ENCODE measurements at regions not wholly inside any gene's neighbourhood (a gene's known extent, or its start where the extent isn't known, plus 50 kb on each side); places are given as distances from the start of the nearest gene placed in this dataset.
"Not testable (repeated sequence)": the region's sequence is repeated elsewhere in the genome, so short reads cannot be mapped to it uniquely, and the experiment has no call there.

DNA sequence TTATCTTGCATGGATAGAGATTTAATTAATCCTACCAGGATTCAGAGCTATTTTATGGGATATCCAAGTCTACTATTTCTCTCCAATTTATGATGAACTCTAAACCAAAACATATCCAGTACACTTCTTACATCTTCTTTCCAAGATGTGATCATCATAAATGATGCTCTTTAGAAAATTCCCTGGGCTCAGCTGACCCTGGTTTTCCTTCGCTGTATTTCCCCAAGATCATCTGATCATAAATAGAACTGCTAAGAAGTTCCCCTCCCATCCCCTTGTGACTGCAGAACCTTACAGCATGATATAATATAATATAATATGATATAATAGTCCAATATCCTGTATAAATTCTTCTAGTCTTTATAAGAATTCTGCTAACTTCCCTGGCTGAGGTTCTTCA lies 114.6 kb upstream of the LYZL2 start:
- Mint-ChIP-seq H3K4me3 (no peak overlapping the region), H3K4me1 (peaks cover 5 to 26% (median 15%) of the 10 kb centered on the region in 4 donors), H3K36me3 (no peaks in the 10 kb centered on the region), H3K9me3 (no peaks in the 10 kb centered on the region), H3K27me3 (no peaks in the 10 kb centered on the region), H3K27ac (no peak overlapping the region)
- Histone ChIP-seq H3K4me3 (ENCODE audit: low read depth, low read length) (no peak overlapping the region), H3K27me3 (ENCODE audit: control insufficient read depth, insufficient read depth, low read length) (no peaks in the 10 kb centered on the region), H3K9me3 (ENCODE audit: control insufficient read depth in 2 of 2, low read length in 2 of 2) (no peaks in the 10 kb centered on the region), H3K36me3 (ENCODE audit: control insufficient read depth, insufficient read depth, low read length) (no peaks in the 10 kb centered on the region), H3K4me1 (ENCODE audit: control insufficient read depth, insufficient read depth, low read length, poor library complexity, severe bottlenecking) (peaks cover 14% of the 10 kb centered on the region), H3K27ac (ENCODE audit: insufficient read depth, low read length, poor library complexity, severe bottlenecking) (no peak overlapping the region)
- ATAC-seq (ENCODE audit: low read depth in 2 of 2) (no peak), DNase-seq (no peak)

DNA sequence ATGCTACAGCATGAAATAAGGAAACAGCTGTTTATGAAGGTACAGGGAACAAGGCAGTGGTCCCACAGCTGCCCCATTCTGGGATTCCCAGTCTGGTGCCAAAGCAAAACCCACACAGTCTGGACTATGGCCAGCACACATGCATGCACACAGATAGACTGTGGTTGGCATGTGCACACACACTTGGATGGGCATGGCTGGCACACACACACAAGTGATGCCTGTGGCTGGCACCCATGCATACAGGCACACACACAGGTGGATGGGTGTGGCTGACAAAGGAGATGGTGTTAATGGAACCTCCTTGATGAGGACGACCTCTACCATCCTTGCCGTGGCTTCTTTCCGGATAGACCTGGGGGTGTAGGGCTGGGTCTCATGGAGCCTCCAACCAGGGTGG lies 114.0 kb upstream of the LYZL2 start:
- H3K4me1 Mint-ChIP-seq = peaks cover 5 to 26% (median 15%) of the 10 kb centered on the region in 4 donors
- no peak overlapping the region for H3K27ac ChIP-seq (ENCODE audit: insufficient read depth, low read length, poor library complexity, severe bottlenecking)
- ATAC-seq (ENCODE audit: low read depth in 2 of 2) (no peak), DNase-seq (no peak)
- no peak overlapping the region for H3K4me3 Mint-ChIP-seq
- H3K27ac Mint-ChIP-seq = no peak overlapping the region
- peaks cover 14% of the 10 kb centered on the region for H3K4me1 ChIP-seq (ENCODE audit: control insufficient read depth, insufficient read depth, low read length, poor library complexity, severe bottlenecking)
- H3K36me3 Mint-ChIP-seq = no peaks in the 10 kb centered on the region
- no peaks in the 10 kb centered on the region for H3K27me3 ChIP-seq (ENCODE audit: control insufficient read depth, insufficient read depth, low read length)
- H3K4me3 ChIP-seq (ENCODE audit: low read depth, low read length) = no peak overlapping the region
- H3K9me3 ChIP-seq (ENCODE audit: control insufficient read depth in 2 of 2, low read length in 2 of 2) = no peaks in the 10 kb centered on the region
- H3K27me3 Mint-ChIP-seq = no peaks in the 10 kb centered on the region
- H3K36me3 ChIP-seq (ENCODE audit: control insufficient read depth, insufficient read depth, low read length) = no peaks in the 10 kb centered on the region
- H3K9me3 Mint-ChIP-seq = no peaks in the 10 kb centered on the region

DNA sequence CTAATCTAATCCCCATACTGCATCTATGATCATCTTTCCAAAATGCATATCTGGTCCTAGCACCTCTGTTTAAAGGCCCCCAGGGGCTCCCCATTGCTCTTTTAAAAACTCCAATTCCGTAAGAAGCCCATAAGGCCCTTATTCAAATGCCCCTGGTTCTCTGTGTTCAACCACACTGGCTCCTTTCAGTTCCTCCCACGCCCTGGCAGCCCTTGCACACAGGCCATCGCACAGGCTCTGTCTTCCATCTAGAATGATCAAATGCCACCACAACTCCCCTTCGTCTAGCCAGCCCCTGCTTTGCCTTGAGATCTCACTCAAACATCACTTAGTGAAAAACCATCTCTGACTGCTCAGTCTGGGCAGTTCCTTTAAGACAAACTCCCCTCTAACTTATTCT lies 112.9 kb upstream of the LYZL2 start:
- H3K27me3 ChIP-seq (ENCODE audit: control insufficient read depth, insufficient read depth, low read length) = no peaks in the 10 kb centered on the region
- H3K27me3 Mint-ChIP-seq = no peaks in the 10 kb centered on the region
- no peaks in the 10 kb centered on the region for H3K9me3 Mint-ChIP-seq
- peak in 1 of 3 donors; percentile 29 for DNase-seq
- no peaks in the 10 kb centered on the region for H3K9me3 ChIP-seq (ENCODE audit: control insufficient read depth in 2 of 2, low read length in 2 of 2)
- H3K4me1 ChIP-seq (ENCODE audit: control insufficient read depth, insufficient read depth, low read length, poor library complexity, severe bottlenecking) = peaks cover 11% of the 10 kb centered on the region
- peak; percentile 17 to 41 for ATAC-seq (ENCODE audit: low read depth in 2 of 2)
- no peak overlapping the region for H3K4me3 ChIP-seq (ENCODE audit: low read depth, low read length)
- no peaks in the 10 kb centered on the region for H3K36me3 Mint-ChIP-seq
- peak overlapping the region; percentile 0 to 86 (median 1) for H3K27ac Mint-ChIP-seq
- H3K27ac ChIP-seq (ENCODE audit: insufficient read depth, low read length, poor library complexity, severe bottlenecking) = no peak overlapping the region
- H3K36me3 ChIP-seq (ENCODE audit: control insufficient read depth, insufficient read depth, low read length) = no peaks in the 10 kb centered on the region
- no peak overlapping the region for H3K4me3 Mint-ChIP-seq
- H3K4me1 Mint-ChIP-seq = peaks cover 5 to 19% (median 9%) of the 10 kb centered on the region in 4 donors

DNA sequence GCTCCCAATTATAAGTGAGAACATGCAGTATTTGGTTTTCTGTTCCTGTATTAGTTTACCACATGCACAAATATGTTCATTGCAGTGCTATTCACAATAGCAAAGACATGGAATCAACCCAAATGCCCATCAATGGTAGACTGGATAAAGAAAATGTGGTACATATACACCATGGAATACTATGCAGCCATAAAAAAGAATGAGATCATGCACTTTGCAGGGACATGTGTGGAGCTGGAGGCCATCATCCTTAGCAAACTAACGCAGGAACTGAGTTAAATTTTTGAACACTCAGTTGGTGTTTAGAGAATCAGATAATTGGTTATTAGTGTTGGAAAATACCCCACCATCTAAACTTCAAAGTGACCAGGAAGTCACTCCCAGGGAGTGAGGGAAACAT lies 111.2 kb upstream of the LYZL2 start:
- H3K27ac Mint-ChIP-seq; H3K27me3 ChIP-seq (ENCODE audit: control insufficient read depth, insufficient read depth, low read length); H3K9me3 ChIP-seq (ENCODE audit: control insufficient read depth in 2 of 2, low read length in 2 of 2); DNase-seq; H3K4me3 ChIP-seq (ENCODE audit: low read depth, low read length); ATAC-seq (ENCODE audit: low read depth in 2 of 2); H3K4me1 ChIP-seq (ENCODE audit: control insufficient read depth, insufficient read depth, low read length, poor library complexity, severe bottlenecking); H3K27me3 Mint-ChIP-seq; H3K27ac ChIP-seq (ENCODE audit: insufficient read depth, low read length, poor library complexity, severe bottlenecking); H3K4me3 Mint-ChIP-seq; H3K9me3 Mint-ChIP-seq; H3K36me3 Mint-ChIP-seq; H3K36me3 ChIP-seq (ENCODE audit: control insufficient read depth, insufficient read depth, low read length): not testable (repeated sequence)
- peaks cover 5 to 14% (median 7%) of the 10 kb centered on the region in 4 donors for H3K4me1 Mint-ChIP-seq

DNA sequence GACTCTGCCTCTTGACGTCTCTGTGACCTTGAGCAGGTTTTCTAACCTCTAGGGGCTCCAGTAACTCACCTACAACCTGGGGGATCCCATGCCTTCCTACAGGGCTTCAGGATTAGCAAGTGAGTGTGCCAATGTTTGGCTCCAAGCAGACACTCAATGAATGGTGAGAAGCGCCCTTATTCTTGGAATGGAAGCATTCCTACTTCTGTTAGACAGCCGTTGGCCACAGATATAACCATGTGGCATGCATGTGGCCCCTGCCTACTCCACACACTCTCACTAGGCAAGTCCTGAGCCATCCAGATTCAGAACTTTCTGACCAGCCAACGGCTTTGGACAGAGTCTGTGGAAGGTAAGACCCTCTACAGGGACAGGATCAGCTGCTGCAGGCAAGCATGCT lies 108.9 kb upstream of the LYZL2 start:
- no peaks in the 10 kb centered on the region for H3K36me3 ChIP-seq (ENCODE audit: control insufficient read depth, insufficient read depth, low read length)
- no peak for DNase-seq
- Mint-ChIP-seq H3K4me1 (peaks cover 5 to 14% (median 7%) of the 10 kb centered on the region in 4 donors), H3K27ac (no peak overlapping the region), H3K27me3 (peaks cover 6% of the 10 kb centered on the region), H3K36me3 (no peaks in the 10 kb centered on the region), H3K4me3 (no peak overlapping the region), H3K9me3 (no peaks in the 10 kb centered on the region)
- no peak overlapping the region for H3K4me3 ChIP-seq (ENCODE audit: low read depth, low read length)
- peaks cover 4% of the 10 kb centered on the region for H3K4me1 ChIP-seq (ENCODE audit: control insufficient read depth, insufficient read depth, low read length, poor library complexity, severe bottlenecking)
- H3K27ac ChIP-seq (ENCODE audit: insufficient read depth, low read length, poor library complexity, severe bottlenecking) = no peak overlapping the region
- H3K9me3 ChIP-seq (ENCODE audit: control insufficient read depth in 2 of 2, low read length in 2 of 2) = no peaks in the 10 kb centered on the region
- no peaks in the 10 kb centered on the region for H3K27me3 ChIP-seq (ENCODE audit: control insufficient read depth, insufficient read depth, low read length)
- no peak for ATAC-seq (ENCODE audit: low read depth in 2 of 2)

DNA sequence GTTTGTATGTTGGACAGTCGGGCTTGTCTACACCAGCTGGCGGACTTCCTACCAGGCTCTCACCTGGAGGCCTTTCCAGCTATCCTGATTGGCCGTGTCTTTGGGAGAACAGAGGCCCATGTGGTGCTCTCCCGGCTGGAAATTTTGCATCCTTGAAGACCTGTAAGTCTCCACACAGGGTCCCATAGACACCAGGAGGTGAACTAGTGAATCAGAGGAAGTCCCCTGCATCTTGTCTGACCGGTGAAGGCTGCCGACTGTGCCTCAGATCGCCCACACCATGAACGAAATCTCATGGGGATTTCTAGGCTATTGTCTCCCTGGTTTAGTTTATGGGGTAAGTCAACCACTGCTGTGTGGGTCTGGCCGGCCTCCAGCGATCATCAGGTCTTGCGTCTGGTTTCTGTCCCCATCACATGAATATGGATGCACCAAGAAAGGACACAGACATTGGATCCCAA lies 108.4 kb upstream of the LYZL2 start:
- no peaks in the 10 kb centered on the region for H3K9me3 Mint-ChIP-seq
- H3K27ac Mint-ChIP-seq = no peak overlapping the region

DNA sequence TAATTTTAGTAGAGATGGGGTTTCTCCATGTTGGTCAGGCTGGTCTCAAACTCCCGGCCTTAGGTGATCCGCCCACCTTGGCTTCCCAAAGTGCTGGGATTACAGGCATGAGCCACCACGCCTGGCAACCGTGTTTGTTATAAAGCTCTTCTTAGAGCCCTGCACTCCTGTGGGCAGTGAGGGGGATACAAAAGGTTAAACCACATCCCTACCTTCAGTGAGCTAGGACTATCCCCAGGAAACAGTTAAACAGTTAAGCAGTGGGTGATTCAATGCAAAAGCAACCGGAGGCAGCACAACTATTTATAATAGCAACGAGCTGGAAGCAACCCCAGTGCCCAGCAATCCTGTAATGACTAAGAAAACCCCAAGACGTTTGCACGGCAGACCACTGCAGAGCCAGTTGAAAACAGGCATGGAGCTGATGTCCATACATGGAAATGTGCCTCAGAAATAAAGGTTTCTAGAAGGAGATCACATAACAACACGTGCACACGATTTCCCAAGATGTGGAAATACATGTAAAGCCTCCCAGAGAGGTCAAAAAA lies 107.2 kb upstream of the LYZL2 start:
- ATAC-seq (ENCODE audit: low read depth in 2 of 2) (peak in 1 of 2 donors; percentile 39), DNase-seq (peak in 1 of 3 donors; percentile 64)
- Mint-ChIP-seq H3K4me3 (no peak overlapping the region), H3K27me3 (peaks cover 6% of the 10 kb centered on the region), H3K36me3 (peaks cover 3% of the 10 kb centered on the region), H3K27ac (no peak overlapping the region), H3K9me3 (no peaks in the 10 kb centered on the region), H3K4me1 (peaks cover 0 to 7% (median 6%) of the 10 kb centered on the region in 4 donors)
- no peak overlapping the region for H3K4me3 ChIP-seq (ENCODE audit: low read depth, low read length)
- no peaks in the 10 kb centered on the region for H3K27me3 ChIP-seq (ENCODE audit: control insufficient read depth, insufficient read depth, low read length)
- peaks cover 4% of the 10 kb centered on the region for H3K4me1 ChIP-seq (ENCODE audit: control insufficient read depth, insufficient read depth, low read length, poor library complexity, severe bottlenecking)
- no peaks in the 10 kb centered on the region for H3K9me3 ChIP-seq (ENCODE audit: control insufficient read depth in 2 of 2, low read length in 2 of 2)
- H3K27ac ChIP-seq (ENCODE audit: insufficient read depth, low read length, poor library complexity, severe bottlenecking) = no peak overlapping the region
- H3K36me3 ChIP-seq (ENCODE audit: control insufficient read depth, insufficient read depth, low read length) = no peaks in the 10 kb centered on the region

More for the DNA sequence above, 108.4 kb upstream of the LYZL2 start:
- ATAC-seq (ENCODE audit: low read depth in 2 of 2) = no peak
- Mint-ChIP-seq H3K4me1 (peaks cover 5 to 14% (median 7%) of the 10 kb centered on the region in 4 donors), H3K4me3 (no peak overlapping the region), H3K36me3 (no peaks in the 10 kb centered on the region), H3K27me3 (peaks cover 6% of the 10 kb centered on the region)
- no peaks in the 10 kb centered on the region for H3K9me3 ChIP-seq (ENCODE audit: control insufficient read depth in 2 of 2, low read length in 2 of 2)
- H3K36me3 ChIP-seq (ENCODE audit: control insufficient read depth, insufficient read depth, low read length) = no peaks in the 10 kb centered on the region
- peaks cover 4% of the 10 kb centered on the region for H3K4me1 ChIP-seq (ENCODE audit: control insufficient read depth, insufficient read depth, low read length, poor library complexity, severe bottlenecking)
- H3K4me3 ChIP-seq (ENCODE audit: low read depth, low read length) = no peak overlapping the region
- H3K27ac ChIP-seq (ENCODE audit: insufficient read depth, low read length, poor library complexity, severe bottlenecking) = no peak overlapping the region
- H3K27me3 ChIP-seq (ENCODE audit: control insufficient read depth, insufficient read depth, low read length) = no peaks in the 10 kb centered on the region
- no peak for DNase-seq

DNA sequence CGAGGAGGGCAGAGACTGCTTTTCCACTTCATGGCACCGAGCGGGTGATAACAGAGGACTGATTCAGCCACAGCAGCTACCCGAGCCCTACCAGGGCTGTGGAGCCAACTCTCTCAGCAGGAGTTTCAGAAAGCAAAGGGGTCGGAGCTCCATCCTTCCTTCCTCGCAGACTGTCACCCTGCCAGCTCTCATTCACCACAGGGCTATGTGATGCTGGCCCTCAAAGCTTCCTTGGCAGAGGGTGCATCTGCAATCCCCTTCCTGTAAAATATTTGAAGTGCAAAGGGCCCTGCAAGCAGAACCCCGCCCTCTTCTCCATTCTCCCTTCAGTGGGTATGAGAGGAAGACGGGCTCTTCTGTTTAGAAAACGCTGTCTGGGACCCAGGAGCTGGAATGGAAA lies 105.3 kb upstream of the LYZL2 start:
- H3K27me3 Mint-ChIP-seq = peaks cover 6% of the 10 kb centered on the region
- no peak overlapping the region for H3K4me3 ChIP-seq (ENCODE audit: low read depth, low read length)
- no peak overlapping the region for H3K27ac Mint-ChIP-seq
- H3K27ac ChIP-seq (ENCODE audit: insufficient read depth, low read length, poor library complexity, severe bottlenecking) = no peak overlapping the region
- no peaks in the 10 kb centered on the region for H3K9me3 Mint-ChIP-seq
- peaks cover 4% of the 10 kb centered on the region for H3K4me1 ChIP-seq (ENCODE audit: control insufficient read depth, insufficient read depth, low read length, poor library complexity, severe bottlenecking)
- H3K4me3 Mint-ChIP-seq = no peak overlapping the region
- peaks cover 0 to 7% (median 6%) of the 10 kb centered on the region in 4 donors for H3K4me1 Mint-ChIP-seq
- ATAC-seq (ENCODE audit: low read depth in 2 of 2) (no peak), DNase-seq (no peak)
- peaks cover 3% of the 10 kb centered on the region for H3K36me3 Mint-ChIP-seq
- H3K36me3 ChIP-seq (ENCODE audit: control insufficient read depth, insufficient read depth, low read length) = no peaks in the 10 kb centered on the region
- no peaks in the 10 kb centered on the region for H3K9me3 ChIP-seq (ENCODE audit: control insufficient read depth in 2 of 2, low read length in 2 of 2)
- H3K27me3 ChIP-seq (ENCODE audit: control insufficient read depth, insufficient read depth, low read length) = no peaks in the 10 kb centered on the region

Data from CD4-positive, CD25-positive, alpha-beta regulatory T cell (primary cell).